ENCODE measurements at regions not wholly inside any gene's neighbourhood (a gene's known extent, or its start where the extent isn't known, plus 50 kb on each side); places are given as distances from the start of the nearest gene placed in this dataset.
"Not testable (repeated sequence)": the region's sequence is repeated elsewhere in the genome, so short reads cannot be mapped to it uniquely, and the experiment has no call there.

DNA sequence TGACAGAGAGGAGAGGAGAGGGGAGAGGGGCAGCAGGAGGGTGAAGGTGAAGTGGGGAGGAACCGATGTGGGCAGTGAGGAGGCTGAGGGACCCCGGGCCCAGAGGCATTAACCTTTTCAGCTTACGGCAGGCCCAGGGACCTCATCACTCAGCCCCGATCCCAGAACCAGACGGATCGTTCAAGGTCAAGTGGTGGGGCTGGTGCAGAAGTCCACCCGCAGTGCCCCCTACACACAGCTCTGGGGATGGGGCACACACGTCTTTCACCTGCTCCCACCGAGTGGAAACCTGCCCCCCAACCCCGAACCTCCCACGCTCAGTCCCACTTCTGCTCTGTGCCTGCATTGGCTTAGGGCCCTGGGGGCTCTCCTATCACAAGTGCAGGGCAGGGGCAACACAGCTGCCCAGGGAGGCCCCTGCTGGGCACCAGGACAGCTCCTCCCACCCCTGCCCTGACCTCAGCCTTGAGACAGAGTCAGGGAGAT lies 81.9 kb upstream of the GOLGA6L4 start:
- DNase-seq (ENCODE audit: low read depth), result not testable (repeated sequence)

DNA sequence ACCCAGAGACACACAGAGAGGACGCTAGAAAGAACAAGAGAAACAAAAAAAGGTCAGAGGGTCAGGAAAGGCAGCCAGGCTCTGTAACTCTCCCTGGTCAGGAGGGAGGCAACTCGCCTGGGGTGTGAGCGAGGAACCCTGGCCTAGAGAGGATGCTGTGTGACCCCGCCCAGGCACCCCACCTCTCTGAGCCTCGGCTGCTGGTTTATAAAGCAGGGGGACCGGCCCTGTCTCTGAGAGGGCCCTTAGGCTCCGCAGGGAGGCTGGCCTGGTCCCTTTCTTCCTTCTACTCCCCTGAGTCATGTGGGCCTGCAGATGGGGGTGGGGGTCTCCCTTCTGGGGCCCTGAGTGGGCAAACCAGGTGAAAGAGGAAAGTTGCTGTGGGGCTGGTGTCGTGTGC lies 81.3 kb upstream of the GOLGA6L4 start:
- DNase-seq (ENCODE audit: low read depth), result not testable (repeated sequence)

DNA sequence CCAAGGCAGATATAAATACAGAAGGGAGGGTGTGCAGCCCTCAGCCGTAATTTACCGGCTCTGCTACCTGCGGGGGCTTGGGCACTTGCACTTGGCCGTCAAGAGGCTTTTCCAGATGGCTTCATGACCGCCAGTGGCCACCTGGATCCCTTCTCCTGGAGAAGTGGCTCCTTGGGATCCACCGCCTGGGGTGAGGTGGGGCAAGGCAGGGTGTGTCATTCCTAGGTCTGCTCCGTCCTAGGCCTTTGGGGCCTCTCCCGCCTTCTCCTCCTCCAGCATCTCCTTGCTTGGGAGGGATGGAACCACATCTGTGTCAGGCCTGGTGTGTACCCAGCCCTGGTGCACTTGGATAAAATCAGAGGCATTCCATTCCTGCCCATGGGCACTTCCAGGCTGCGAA lies 80.8 kb upstream of the GOLGA6L4 start:
- DNase-seq (ENCODE audit: low read depth), result not testable (repeated sequence)

DNA sequence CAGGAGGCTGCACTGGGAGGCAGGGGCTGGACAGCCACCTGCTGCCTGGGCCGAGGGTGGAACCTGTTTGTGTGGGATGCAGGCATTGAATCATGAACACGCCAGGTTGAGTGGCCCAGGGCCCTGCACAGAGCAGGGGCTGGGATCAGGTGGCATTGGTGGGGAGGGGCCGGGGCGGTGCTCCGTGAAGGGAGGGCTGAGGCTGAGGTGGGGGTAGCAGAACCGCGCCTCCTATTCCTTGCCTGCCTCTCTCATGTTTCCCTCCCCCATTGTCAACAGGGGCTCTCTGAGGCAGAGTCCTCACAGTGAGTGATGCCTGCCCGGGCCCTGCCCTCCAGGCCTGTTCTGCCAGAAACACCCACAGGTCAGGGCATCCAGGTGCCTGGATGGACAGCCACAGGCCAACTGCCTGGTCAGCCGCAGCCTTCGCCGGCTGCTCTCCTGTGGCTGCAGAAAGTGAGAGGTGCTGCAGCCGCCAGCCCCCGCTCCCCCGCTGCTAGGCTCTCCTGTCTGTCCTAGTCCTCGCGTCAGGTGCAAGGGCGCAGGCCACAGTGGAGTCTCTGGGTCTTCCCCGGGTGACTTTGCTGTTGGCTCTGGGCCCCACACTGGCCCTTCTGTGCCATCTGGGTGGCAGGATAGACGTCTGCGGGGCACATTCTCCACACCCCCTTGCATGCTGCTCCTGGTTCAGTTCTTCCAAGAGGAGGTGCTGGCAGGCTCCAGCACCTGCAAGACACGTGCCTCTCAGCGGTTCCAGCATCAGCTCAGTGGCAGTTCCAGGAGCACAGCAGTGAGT lies 79.6 kb upstream of the GOLGA6L4 start:
- DNase-seq (ENCODE audit: low read depth), result not testable (repeated sequence)

DNA sequence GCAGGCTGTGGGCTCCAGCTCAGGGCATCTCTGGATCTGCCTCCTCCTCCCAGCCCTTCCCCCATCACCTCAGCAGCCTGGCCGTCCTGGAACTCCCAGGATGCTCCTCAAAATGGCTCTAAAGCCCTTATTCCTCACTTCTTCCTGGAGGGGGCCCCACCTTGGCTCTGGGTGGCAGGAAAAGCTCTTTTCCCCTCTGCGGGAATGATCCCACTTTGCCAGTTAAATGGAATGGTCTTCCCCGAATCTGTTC lies 79.1 kb upstream of the GOLGA6L4 start:
- not testable (repeated sequence) for DNase-seq (ENCODE audit: low read depth)

DNA sequence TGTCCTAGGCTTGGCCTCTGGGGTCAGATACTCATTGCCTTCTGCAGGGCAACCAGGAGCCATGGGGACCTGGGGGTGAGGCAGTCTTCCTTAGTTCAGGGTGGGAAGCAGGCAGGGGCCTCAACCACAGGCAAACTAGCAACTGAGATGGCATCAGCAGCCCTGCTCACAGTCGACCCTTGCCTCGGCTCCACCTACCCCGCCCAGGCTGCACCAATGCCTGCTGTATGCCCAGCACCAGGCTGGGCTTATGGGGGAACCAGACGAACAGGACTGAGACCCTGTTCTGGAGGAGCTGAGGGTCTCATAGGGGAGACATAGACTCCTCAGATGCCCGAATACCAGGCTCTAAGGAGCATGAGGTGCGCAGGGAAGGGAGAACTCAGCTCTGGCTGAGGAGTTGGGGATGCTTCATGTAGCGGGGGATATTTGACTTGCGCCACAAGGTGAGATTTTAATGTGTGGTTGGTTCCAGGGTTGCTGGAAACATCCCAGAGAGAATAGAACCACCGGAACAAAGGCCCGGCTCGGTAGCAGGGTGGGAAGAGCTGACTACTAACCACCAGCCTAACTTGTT lies 78.4 kb upstream of the GOLGA6L4 start:
- not testable (repeated sequence) for DNase-seq (ENCODE audit: low read depth)

DNA sequence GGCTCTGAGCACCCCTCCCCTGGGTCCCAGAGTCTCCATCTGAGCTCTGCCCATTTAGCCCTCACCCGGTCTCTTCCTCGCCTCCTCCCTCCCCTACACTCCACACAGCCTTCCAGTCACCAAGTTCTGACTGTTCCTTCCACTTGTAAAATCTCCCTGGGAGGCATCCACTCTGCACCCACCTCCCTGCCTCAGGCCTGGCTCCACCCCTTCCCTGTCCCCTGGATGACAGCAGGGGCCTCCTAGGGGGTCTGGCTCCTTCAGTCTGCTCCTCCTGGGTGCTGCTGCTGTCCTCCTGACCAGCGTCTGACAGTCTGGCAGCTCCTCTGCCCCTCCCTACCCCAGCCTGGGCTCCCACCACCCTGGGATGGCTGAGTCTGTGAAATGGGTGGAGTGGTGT lies 77.7 kb upstream of the GOLGA6L4 start:
- DNase-seq (ENCODE audit: low read depth), result not testable (repeated sequence)

DNA sequence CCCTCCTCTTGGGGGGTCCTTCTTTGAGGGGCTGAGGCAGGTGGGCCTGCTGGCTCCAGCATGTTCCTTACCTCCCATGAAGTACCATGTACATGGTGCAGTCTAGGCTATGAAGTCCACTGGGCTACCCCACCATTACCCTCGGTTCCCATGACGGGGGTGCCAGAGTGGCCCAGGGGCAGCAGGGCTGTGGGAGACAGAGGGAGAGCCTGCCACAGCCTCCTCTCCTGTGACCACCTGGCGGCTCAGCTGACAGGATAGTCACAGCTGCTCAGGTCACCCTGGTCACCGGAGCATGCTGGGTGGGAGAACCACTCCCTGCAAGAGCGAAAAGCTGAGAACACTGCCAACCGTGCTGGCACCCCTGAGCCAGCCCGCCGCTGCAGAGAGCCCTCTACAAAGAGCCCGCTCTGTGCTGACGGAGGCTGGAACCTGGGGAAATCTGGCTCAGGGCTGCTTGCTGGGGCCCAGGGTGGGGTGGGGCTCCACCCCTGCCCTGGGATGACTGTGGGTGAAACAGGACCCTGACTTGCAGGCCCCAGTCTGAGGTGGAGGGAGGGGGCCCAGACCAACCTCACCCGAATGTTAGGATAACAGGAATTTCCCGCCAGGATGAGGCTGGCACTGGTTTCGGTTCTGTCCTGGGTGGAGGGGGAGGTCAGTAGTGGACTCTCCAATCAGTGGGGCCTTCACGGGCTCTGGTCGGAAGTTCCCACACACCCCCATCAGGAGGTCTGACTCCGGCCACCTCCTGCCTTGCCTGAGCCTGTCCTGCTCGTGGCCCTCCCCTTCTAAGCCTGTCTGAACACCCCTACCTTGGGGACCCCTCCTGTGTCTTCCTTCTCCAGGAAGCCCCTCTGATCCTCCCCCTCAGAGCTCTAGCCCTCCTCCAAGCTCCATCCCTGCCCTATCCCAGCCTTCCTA lies 76.0 kb upstream of the GOLGA6L4 start:
- not testable (repeated sequence) for DNase-seq (ENCODE audit: low read depth)

DNA sequence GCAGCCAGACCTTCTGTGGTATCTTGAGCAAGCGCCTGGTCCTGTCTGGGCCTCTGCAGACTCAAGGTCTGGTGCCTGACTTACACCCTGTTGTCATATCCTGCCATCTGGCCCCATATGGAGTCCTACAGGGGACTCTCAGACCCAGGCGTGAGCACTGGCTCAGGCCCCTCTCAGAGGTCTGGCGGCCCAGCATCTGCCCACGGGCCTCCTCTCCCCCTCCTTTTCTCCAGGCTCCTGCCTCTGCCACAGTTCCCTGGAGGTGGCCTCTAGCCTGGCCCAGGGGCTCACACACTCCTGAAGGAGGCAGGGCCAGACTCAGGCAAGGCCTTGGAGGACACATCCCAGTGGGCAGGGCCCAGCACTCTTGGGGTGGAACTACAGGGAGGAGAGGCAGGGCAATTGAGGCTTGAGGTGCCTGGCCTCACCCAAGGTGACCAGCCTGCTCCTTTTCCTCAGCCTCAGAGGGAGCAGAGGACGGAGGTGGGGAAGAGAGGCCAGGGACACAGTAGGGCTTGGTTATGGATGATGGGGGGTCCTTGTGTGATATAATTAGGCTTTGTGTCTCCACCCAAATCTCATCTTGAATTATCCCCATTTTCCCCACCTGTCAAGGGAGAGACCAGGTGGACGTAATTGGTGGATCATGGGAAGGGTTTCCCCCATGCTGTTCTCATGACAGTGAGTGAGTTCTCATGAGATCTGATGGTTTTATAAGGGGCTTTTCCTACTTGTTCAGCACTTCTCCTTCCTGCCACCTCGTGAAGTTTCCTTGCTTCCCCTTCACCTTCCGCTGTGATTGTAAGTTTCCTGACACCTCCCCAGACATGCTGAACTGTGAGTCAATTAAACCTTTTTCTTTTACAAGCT lies 70.9 kb upstream of the GOLGA6L4 start:
- DNase-seq (ENCODE audit: low read depth), result not testable (repeated sequence)

DNA sequence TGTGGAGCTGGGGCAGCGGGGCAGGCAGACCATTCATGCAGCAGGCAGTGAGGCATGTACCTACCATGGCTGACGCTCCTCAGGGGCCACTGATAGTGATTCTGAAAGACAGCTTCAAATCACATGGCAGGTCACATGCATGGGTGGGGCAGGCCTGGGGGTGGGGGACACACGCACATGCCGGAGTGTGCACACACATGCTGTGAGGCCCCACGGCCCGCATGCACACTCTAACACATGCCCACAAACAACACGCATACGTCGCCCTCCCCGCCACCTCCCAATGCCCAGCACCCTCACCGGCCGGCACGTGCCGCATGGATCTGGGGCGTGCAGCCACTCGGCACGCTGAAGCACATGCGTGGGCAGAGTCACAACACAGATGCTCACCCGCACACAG lies 65.5 kb upstream of the GOLGA6L4 start:
- not testable (repeated sequence) for DNase-seq (ENCODE audit: low read depth)

DNA sequence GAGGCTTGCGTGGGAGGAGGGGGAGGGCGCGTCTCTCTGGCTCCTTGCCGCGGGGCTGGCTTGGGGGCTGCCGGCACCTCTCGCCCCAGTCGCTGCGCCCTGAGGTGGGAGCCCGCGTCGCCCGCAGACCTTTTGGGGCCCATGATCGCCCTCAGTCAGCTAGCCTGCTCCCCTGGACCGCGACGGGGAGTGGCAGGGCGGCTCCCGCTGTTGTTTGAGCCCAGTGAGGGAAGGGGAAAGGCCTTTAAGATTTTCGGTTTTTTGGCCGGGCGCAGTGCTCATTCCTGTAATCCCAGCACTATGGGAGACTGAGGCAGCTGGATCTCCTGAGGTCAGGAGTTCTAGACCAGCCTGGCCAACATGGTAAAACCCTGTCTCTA lies 62.4 kb upstream of the GOLGA6L4 start:
- not testable (repeated sequence) for DNase-seq (ENCODE audit: low read depth)
